ENCODE measurements at regions not wholly inside any gene's neighbourhood (a gene's known extent, or its start where the extent isn't known, plus 50 kb on each side); places are given as distances from the start of the nearest gene placed in this dataset.

DNA sequence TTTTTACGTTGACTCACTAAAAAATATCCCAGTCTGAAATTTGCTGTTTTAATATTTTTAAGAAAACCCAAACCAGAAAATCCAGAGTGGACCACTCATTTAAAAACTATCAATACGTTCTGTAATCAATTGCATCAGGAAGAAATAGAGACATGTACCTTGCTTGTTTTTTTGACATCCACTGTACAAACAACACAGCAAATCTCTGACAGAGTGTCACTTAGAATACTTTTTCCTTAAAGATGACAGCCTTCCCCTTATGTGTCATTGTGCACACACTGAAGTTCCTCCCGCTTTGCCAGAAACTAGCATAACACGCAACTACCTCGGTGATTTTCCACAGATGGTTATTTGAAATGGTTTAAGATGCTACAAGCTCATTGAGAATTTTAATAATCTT lies 321.7 kb upstream of the PFKP start:
- TF ChIP-seq, protein P1, sequence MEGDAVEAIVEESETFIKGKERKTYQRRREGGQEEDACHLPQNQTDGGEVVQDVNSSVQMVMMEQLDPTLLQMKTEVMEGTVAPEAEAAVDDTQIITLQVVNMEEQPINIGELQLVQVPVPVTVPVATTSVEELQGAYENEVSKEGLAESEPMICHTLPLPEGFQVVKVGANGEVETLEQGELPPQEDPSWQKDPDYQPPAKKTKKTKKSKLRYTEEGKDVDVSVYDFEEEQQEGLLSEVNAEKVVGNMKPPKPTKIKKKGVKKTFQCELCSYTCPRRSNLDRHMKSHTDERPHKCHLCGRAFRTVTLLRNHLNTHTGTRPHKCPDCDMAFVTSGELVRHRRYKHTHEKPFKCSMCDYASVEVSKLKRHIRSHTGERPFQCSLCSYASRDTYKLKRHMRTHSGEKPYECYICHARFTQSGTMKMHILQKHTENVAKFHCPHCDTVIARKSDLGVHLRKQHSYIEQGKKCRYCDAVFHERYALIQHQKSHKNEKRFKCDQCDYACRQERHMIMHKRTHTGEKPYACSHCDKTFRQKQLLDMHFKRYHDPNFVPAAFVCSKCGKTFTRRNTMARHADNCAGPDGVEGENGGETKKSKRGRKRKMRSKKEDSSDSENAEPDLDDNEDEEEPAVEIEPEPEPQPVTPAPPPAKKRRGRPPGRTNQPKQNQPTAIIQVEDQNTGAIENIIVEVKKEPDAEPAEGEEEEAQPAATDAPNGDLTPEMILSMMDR (conservative IDR thresholded peaks at IDR 0.05; ENCODE audit: low read depth, low read length): no peak
- TF ChIP-seq EZH2 (IDR thresholded peaks at IDR 0.05; ENCODE audit: low read length, unreplicated experiment): no peak

All from PC-3 (cell line).